ENCODE measurements at regions not wholly inside any gene's neighbourhood (a gene's known extent, or its start where the extent isn't known, plus 50 kb on each side); places are given as distances from the start of the nearest gene placed in this dataset.

- Histone ChIP-seq H3K36me3 (ENCODE audit: control insufficient read depth, insufficient read depth, low read length) (no peaks in the 10 kb centered on the region), H3K27me3 (replicated peaks; ENCODE audit: control insufficient read depth, insufficient read depth, low read length) (no peaks in the 10 kb centered on the region), H3K9me3 (no peaks in the 10 kb centered on the region), H3K4me3 (ENCODE audit: low read depth, low read length) (no peak overlapping the region), H3K4me1 (no peaks in the 10 kb centered on the region)
- TF ChIP-seq CTCF (IDR thresholded peaks at IDR 0.05; ENCODE audit: insufficient read depth in 1 of 2, low read depth in 1 of 2, low read length in 1 of 2, severe bottlenecking in 1 of 2, unreplicated experiment in 1 of 2) = no peak
- POLR2A ChIA-PET = no interaction called here
- Mint-ChIP-seq H3K36me3 (ENCODE audit: insufficient read depth, unreplicated experiment) (no peaks in the 10 kb centered on the region), H3K27me3 (ENCODE audit: insufficient read depth, unreplicated experiment) (no peaks in the 10 kb centered on the region), H3K27ac (ENCODE audit: unreplicated experiment) (no peak overlapping the region), H3K4me1 (ENCODE audit: low read depth, unreplicated experiment) (no peaks in the 10 kb centered on the region), H3K9me3 (ENCODE audit: unreplicated experiment) (peaks cover 24% of the 10 kb centered on the region), H3K4me3 (ENCODE audit: unreplicated experiment) (no peak overlapping the region)
- CTCF ChIA-PET = no interaction called here
- intact Hi-C loops (cut with micrococcal nuclease; ENCODE audit: unreplicated experiment) = no loop called here
- no peak for DNase-seq
- BruUV-seq (replicated peaks) = no TSS peak
These were observed 177.0 kb upstream of the IRS2 start for GRCh38 chr13:109963384-109963783.

DNA sequence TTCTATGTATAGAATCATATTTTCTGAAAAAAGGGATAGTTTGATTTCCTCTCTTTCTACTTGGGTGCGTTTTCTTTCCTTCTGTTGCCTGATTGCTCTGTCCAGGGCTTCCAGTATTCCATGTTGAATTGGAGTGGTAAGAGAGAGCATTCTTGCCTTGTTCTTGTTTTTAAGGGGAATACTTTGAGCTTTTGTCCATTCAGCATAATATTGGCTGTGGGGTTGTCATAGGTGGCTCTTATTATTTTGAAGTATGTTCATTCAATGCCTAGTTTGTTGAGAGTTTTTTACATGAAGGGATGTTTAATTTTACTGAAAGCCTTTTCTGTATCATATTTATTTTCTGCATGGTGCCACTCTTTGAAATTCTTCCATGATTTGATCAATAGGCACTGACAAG lies 173.5 kb upstream of the IRS2 start:
- H3K9me3 ChIP-seq = peaks cover 11% of the 10 kb centered on the region; the same call in 1 of the 2 replicates
- Mint-ChIP-seq H3K9me3 (ENCODE audit: unreplicated experiment) (peaks cover 33% of the 10 kb centered on the region), H3K4me1 (ENCODE audit: low read depth, unreplicated experiment) (peaks cover 8% of the 10 kb centered on the region), H3K4me3 (ENCODE audit: unreplicated experiment) (no peak overlapping the region), H3K27me3 (ENCODE audit: insufficient read depth, unreplicated experiment) (no peaks in the 10 kb centered on the region), H3K36me3 (ENCODE audit: insufficient read depth, unreplicated experiment) (no peaks in the 10 kb centered on the region), H3K27ac (ENCODE audit: unreplicated experiment) (no peak overlapping the region)
- intact Hi-C loops (cut with micrococcal nuclease; ENCODE audit: unreplicated experiment) = no loop called here
- no peak for TF ChIP-seq CTCF (IDR thresholded peaks at IDR 0.05; ENCODE audit: insufficient read depth in 1 of 2, low read depth in 1 of 2, low read length in 1 of 2, severe bottlenecking in 1 of 2, unreplicated experiment in 1 of 2)
- H3K36me3 ChIP-seq (ENCODE audit: control insufficient read depth, insufficient read depth, low read length) = no peaks in the 10 kb centered on the region
- peaks cover 14% of the 10 kb centered on the region for H3K4me1 ChIP-seq
- DNase-seq = no peak
- POLR2A ChIA-PET = no interaction called here
- H3K4me3 ChIP-seq (ENCODE audit: low read depth, low read length) = no peak overlapping the region
- CTCF ChIA-PET = no interaction called here
- no peaks in the 10 kb centered on the region for H3K27me3 ChIP-seq (replicated peaks; ENCODE audit: control insufficient read depth, insufficient read depth, low read length)
- BruUV-seq (replicated peaks) = no TSS peak

DNA sequence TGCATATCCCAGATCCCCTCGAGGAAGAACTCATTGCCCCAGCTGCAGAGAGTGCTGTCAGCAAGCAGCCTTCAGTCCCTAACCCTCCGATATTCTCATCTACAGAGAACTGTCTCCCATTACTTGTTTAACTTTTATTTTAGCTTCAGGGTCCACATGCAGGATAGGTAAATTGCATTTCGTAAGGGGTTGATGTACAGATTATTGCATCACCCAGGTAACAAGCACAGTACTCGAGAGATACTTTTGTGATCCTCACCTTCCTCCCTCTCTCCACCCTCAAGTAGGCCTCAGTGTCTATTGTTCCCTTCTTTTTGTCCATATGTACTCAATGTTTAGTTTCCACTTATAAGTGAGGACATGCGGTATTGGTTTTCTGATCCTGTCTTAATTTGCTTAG lies 171.5 kb upstream of the IRS2 start:
- H3K9me3 ChIP-seq = peaks cover 11% of the 10 kb centered on the region; the same call in 1 of the 2 replicates
- BruUV-seq (replicated peaks) = no TSS peak
- Mint-ChIP-seq H3K36me3 (ENCODE audit: insufficient read depth, unreplicated experiment) (no peaks in the 10 kb centered on the region), H3K4me1 (ENCODE audit: low read depth, unreplicated experiment) (peaks cover 8% of the 10 kb centered on the region), H3K27me3 (ENCODE audit: insufficient read depth, unreplicated experiment) (no peaks in the 10 kb centered on the region), H3K9me3 (ENCODE audit: unreplicated experiment) (peaks cover 33% of the 10 kb centered on the region), H3K4me3 (ENCODE audit: unreplicated experiment) (no peak overlapping the region), H3K27ac (ENCODE audit: unreplicated experiment) (no peak overlapping the region)
- POLR2A ChIA-PET = no interaction called here
- no peak for TF ChIP-seq CTCF (IDR thresholded peaks at IDR 0.05; ENCODE audit: insufficient read depth in 1 of 2, low read depth in 1 of 2, low read length in 1 of 2, severe bottlenecking in 1 of 2, unreplicated experiment in 1 of 2)
- CTCF ChIA-PET = no interaction called here
- intact Hi-C loops (cut with micrococcal nuclease; ENCODE audit: unreplicated experiment) = no loop called here
- no peak overlapping the region for H3K4me3 ChIP-seq (ENCODE audit: low read depth, low read length)
- H3K4me1 ChIP-seq = peaks cover 14% of the 10 kb centered on the region
- no peaks in the 10 kb centered on the region for H3K36me3 ChIP-seq (ENCODE audit: control insufficient read depth, insufficient read depth, low read length)
- DNase-seq = no peak
- H3K27me3 ChIP-seq (replicated peaks; ENCODE audit: control insufficient read depth, insufficient read depth, low read length) = no peaks in the 10 kb centered on the region
